GM12873 (cell line): ENCODE measurements at regions not wholly inside any gene's neighbourhood (a gene's known extent, or its start where the extent isn't known, plus 50 kb on each side); places are given as distances from the start of the nearest gene placed in this dataset.

Source experiments
- TF ChIP-seq, protein P1 (sequence below): IDR thresholded peaks from 2 replicates; pipeline ENCODE4 v1.5.1; 2012; ENCODE audit warnings: low read depth, mild to moderate bottlenecking, moderate library complexity, low read length, control low read depth; ENCODE audit not compliant: insufficient read depth; ENCODE audit errors: missing control alignments

DNA sequence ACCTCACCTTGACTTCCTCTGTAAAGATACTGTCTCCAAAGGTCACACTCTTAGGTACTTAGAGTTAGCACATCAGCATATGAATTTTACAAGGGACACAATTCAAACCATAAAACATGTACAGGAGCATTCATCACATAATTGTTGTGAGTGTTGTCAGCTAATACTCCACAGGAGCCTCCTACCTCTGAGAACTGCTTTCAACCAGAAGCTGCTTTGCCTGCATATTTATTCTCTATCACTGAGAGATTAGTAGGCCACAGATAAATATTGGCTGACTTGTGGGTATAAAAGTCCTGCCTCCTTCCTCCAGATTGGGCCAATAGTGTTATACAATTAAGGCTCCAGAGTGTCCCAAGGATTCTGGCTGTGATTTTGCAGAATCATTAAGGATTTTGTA lies 1207.0 kb downstream of the XPNPEP1 start:
- TF ChIP-seq, protein P1, sequence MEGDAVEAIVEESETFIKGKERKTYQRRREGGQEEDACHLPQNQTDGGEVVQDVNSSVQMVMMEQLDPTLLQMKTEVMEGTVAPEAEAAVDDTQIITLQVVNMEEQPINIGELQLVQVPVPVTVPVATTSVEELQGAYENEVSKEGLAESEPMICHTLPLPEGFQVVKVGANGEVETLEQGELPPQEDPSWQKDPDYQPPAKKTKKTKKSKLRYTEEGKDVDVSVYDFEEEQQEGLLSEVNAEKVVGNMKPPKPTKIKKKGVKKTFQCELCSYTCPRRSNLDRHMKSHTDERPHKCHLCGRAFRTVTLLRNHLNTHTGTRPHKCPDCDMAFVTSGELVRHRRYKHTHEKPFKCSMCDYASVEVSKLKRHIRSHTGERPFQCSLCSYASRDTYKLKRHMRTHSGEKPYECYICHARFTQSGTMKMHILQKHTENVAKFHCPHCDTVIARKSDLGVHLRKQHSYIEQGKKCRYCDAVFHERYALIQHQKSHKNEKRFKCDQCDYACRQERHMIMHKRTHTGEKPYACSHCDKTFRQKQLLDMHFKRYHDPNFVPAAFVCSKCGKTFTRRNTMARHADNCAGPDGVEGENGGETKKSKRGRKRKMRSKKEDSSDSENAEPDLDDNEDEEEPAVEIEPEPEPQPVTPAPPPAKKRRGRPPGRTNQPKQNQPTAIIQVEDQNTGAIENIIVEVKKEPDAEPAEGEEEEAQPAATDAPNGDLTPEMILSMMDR = no peak

DNA sequence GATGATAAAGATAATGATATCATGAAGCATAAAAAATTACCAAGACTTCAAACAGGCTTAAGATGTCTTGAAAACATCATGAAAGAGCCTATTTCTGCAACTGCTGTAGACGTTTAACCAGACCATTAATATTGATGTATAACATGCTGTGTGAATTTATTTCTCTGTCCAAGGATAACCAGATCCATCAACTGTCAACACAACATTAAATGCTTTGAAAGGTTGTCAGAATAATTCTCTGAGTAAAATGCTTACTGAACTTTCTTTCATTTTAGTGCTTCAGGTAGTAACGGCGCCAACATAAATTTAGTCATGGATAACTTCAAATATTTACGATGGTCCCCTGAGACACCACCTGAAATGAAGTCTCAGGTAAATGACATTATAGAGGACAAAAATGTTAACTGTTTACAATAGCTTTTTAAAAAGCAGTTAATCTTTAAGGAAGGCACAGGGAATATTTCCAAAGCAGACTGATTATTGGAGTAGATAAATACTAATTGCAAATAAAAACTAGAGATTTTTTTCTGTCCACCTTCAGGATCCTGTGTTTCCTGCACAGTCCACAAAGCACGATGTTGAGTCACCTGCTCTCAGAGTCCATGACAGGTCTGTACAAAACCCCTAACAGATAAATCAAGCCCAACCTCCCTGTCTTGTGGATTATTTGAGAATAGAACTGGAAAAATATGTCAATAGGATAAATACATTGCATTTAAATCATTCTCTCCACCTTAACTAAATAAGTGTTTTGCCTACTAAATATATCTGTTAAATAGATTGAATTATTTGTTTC lies 1213.2 kb downstream of the XPNPEP1 start:
- TF ChIP-seq, protein P1 = no peak

DNA sequence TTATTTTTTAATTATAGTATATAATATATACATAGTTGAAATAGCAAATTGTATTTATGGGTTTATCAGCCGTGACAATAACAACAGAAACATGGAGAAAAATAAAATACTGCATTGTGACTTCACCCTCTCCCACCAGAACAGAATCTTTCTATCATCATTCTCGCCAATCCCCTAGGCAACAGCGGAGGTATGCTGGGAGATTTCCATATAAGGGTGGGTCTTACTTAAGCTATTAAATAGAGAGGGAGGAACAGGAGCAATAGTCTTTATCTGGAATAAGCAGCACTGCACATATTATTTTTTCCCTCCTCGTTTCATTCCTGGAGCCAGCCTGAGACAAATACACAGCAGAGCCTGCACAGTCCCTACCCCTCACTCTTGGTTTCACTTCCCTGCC lies 1214.9 kb downstream of the XPNPEP1 start:
- TF ChIP-seq, protein P1 = no peak

DNA sequence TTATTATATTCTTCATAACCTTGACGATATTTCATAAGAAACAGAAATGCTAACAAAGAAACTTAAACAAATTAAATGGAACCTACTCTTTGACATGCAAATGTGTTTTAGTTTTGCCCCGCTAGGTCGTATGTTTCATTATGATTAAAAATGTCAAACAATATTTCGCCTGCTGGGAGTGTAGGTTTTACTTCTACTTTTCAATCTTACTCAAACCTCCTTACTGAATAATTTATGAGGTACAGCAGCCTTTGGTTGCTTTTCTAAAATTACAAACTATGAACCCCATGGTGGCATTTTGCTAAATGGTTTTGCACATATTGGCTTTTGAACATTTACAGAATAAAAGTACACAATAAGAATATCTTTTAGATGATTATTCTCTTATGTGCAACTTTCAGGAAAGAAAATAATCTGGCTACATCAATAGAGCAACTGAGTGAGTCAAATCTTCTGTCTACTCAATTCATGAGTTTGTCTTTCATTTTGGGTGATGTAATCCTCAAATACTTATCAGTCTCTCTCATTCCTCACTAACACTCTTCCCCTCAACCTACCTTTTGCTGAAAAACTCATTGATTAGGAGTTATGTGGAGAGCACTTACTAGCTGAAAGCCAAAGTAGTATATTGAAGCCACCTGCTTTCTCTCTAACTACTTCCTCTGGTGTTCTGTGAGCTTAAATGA lies 1226.4 kb downstream of the XPNPEP1 start:
- TF ChIP-seq, protein P1 = no peak

DNA sequence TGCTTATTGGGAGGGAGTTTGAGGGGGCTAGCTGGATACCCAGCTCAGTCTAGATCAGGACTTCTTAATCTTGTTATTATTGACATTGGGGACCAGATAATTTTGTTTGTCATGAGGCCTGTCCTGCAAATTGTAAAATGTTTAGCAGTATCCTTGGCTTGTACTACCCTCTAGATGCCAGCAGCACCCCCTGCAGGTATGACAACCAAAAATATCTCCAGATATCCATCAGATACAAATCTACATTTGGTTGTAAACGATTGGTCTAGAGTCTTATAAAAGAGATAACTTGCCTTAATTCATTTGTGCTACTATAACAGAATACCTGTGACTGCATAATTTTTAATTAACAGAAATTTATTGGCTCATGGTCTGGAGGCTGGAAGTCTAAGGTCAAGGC lies 1232.2 kb downstream of the XPNPEP1 start:
- TF ChIP-seq, protein P1 = no peak

DNA sequence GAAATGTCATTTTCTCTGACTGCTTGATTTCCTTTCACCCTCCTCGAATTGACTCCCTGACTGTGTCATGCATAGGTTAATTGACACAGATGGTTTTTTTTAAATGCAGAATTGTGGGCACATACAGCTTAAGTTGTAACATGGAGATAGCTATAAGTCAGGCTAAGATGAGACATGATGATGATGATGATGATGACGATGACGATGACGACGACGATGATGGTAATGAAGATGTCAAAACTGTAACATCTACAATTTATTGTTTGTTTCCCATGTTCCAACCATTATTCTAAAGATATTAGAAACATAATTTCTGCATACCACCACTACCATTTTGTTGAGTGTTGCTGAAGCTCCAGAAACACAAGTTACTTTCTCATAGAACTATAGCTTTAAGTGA lies 1232.8 kb downstream of the XPNPEP1 start:
- TF ChIP-seq, protein P1 = no peak

DNA sequence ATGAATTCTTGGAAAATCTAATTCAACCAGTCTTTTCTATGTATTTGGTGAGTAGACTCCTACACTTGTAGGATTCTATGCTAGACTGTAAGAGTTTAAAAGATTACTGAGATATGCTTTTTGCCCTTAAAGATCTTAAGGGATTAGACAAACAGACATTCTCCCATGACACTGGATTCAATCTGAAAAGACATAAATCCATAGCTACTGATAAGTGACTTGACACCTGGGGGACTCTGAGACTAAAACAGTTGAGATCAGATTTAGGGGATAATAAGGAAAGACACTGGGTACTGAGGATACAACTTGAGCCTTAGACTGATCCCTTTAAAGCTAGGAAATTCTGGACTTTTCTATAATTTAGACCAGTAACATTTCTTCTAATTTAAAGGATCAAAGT lies 1233.4 kb downstream of the XPNPEP1 start:
- TF ChIP-seq, protein P1 = no peak
